HepG2 (cell line): ENCODE measurements at regions not wholly inside any gene's neighbourhood (a gene's known extent, or its start where the extent isn't known, plus 50 kb on each side); places are given as distances from the start of the nearest gene placed in this dataset.

Experiments used
- CTCF ChIP-seq: sonication (generic); formaldehyde crosslinking; IDR thresholded peaks from 2 replicates; pipeline ENCODE4 v1.5.0; 2020; ENCODE audit warnings: mild to moderate bottlenecking, missing genetic modification reagents, moderate library complexity
- GABPA ChIP-seq, 2 experiments: IDR thresholded peaks; 2 replicates each; pipeline ENCODE4 v1.6.1; 2011 to 2016; ENCODE audit warnings: low read depth in 2 of 2, low read length in 1 of 2, missing biosample characterization in 1 of 2, missing genetic modification characterization in 1 of 2
- MXI1 ChIP-seq: IDR thresholded peaks from 3 replicates; pipeline ENCODE4 v1.6.1; 2012; ENCODE audit warnings: low read depth, low read length, inconsistent platforms, borderline replicate concordance
- SMC3 ChIP-seq: IDR thresholded peaks from 2 replicates; pipeline ENCODE4 v1.6.1; 2011; ENCODE audit warnings: low read length, improper control_type of control experiment
- ZNF142 ChIP-seq: sonication (generic); formaldehyde crosslinking; IDR thresholded peaks from 2 replicates; pipeline ENCODE4 v1.4.0; 2020; ENCODE audit warnings: missing genetic modification reagents
- ZNF382 ChIP-seq: sonication (generic); formaldehyde crosslinking; IDR thresholded peaks from 2 replicates; pipeline ENCODE4 v1.5.0; 2020; ENCODE audit warnings: missing genetic modification reagents, mild to moderate bottlenecking, borderline replicate concordance

- TF ChIP-seq MXI1 (no peak), ZNF142 (no peak), ZNF382 (no peak), CTCF (CRISPR knock-in tag) (no peak), SMC3 (no peak), GABPA (IDR thresholded peaks at IDR 0.05; ENCODE audit: low read depth, low read length) (no peak), GABPA (CRISPR knock-in tag; IDR thresholded peaks at IDR 0.05; ENCODE audit: low read depth) (no peak)
Observed at GRCh38 chr12:41923351-41923750, 221.3 kb downstream of the GXYLT1 start.
